HUES6 (cell line): ENCODE measurements at regions not wholly inside any gene's neighbourhood (a gene's known extent, or its start where the extent isn't known, plus 50 kb on each side); places are given as distances from the start of the nearest gene placed in this dataset.

Experiments used
- H3K27ac ChIP-seq: 2 replicates; pipeline ENCODE4 v1.7.0; 2013; ENCODE audit warnings: low read depth, mild to moderate bottlenecking, low read length, inconsistent platforms
- H3K27me3 ChIP-seq: 2 replicates; pipeline ENCODE4 v1.6.1; 2013; ENCODE audit warnings: low read length; ENCODE audit not compliant: control insufficient read depth, insufficient read depth
- H3K36me3 ChIP-seq: 2 replicates; pipeline ENCODE4 v1.6.1; 2013; ENCODE audit warnings: low read length; ENCODE audit not compliant: control insufficient read depth, insufficient read depth
- H3K4me1 ChIP-seq: 2 replicates; pipeline ENCODE4 v1.6.1; 2013; ENCODE audit warnings: low read length; ENCODE audit not compliant: control insufficient read depth, insufficient read depth
- H3K4me3 ChIP-seq: 2 replicates; pipeline ENCODE4 v1.5.1; 2013; ENCODE audit warnings: low read depth, low read length
- H3K9ac ChIP-seq: one replicate; pipeline ENCODE4 v1.6.1; 2013; ENCODE audit warnings: mild to moderate bottlenecking, low read length
- H3K9me3 ChIP-seq: 2 replicates; pipeline ENCODE4 v1.6.1; 2013; ENCODE audit warnings: low read depth, low read length; ENCODE audit not compliant: control insufficient read depth, insufficient read depth

GRCh38 chr15:94031072-94031471 lies 200.3 kb upstream of the MCTP2 start:
- Histone ChIP-seq H3K27me3 (no peaks in the 10 kb centered on the region), H3K36me3 (no peaks in the 10 kb centered on the region), H3K4me1 (no peaks in the 10 kb centered on the region), H3K27ac (no peak overlapping the region), H3K9ac (no peak overlapping the region), H3K9me3 (no peaks in the 10 kb centered on the region), H3K4me3 (no peak overlapping the region)

- no peak overlapping the region for H3K27ac ChIP-seq
- H3K27me3 ChIP-seq, result no peaks in the 10 kb centered on the region
- H3K4me1 ChIP-seq, result no peaks in the 10 kb centered on the region
- H3K36me3 ChIP-seq, result no peaks in the 10 kb centered on the region
- H3K9me3 ChIP-seq, result no peaks in the 10 kb centered on the region
- no peak overlapping the region for H3K4me3 ChIP-seq
- H3K9ac ChIP-seq, result no peak overlapping the region
Measured at GRCh38 chr15:94029495-94029894, 201.9 kb upstream of the MCTP2 start.

- Histone ChIP-seq H3K36me3 (no peaks in the 10 kb centered on the region), H3K4me1 (no peaks in the 10 kb centered on the region), H3K27ac (no peak overlapping the region), H3K9me3 (no peaks in the 10 kb centered on the region), H3K27me3 (no peaks in the 10 kb centered on the region), H3K9ac (no peak overlapping the region), H3K4me3 (no peak overlapping the region)
Measured at GRCh38 chr15:94028809-94029208, 202.6 kb upstream of the MCTP2 start.

GRCh38 chr15:94028121-94028520 lies 203.2 kb upstream of the MCTP2 start:
- Histone ChIP-seq H3K4me1 (no peaks in the 10 kb centered on the region), H3K36me3 (no peaks in the 10 kb centered on the region)

GRCh38 chr15:94027581-94027980 lies 203.8 kb upstream of the MCTP2 start:
- no peaks in the 10 kb centered on the region for H3K4me1 ChIP-seq
- no peak overlapping the region for H3K9ac ChIP-seq
- no peaks in the 10 kb centered on the region for H3K27me3 ChIP-seq
- H3K27ac ChIP-seq, result no peak overlapping the region
- H3K9me3 ChIP-seq, result no peaks in the 10 kb centered on the region
- no peak overlapping the region for H3K4me3 ChIP-seq
- H3K36me3 ChIP-seq, result no peaks in the 10 kb centered on the region

More at GRCh38 chr15:94028121-94028520, 203.2 kb upstream of the MCTP2 start:
- Histone ChIP-seq H3K9me3 (no peaks in the 10 kb centered on the region), H3K9ac (no peak overlapping the region), H3K27me3 (no peaks in the 10 kb centered on the region), H3K27ac (no peak overlapping the region), H3K4me3 (no peak overlapping the region)

- Histone ChIP-seq H3K4me3 (no peak overlapping the region), H3K9me3 (no peaks in the 10 kb centered on the region), H3K27me3 (no peaks in the 10 kb centered on the region), H3K9ac (no peak overlapping the region), H3K4me1 (no peaks in the 10 kb centered on the region), H3K36me3 (no peaks in the 10 kb centered on the region), H3K27ac (no peak overlapping the region)
Measured at GRCh38 chr15:94026458-94027304, 204.7 kb upstream of the MCTP2 start.

GRCh38 chr15:94023531-94023930 lies 207.8 kb upstream of the MCTP2 start:
- H3K9me3 ChIP-seq, result no peaks in the 10 kb centered on the region
- no peaks in the 10 kb centered on the region for H3K36me3 ChIP-seq
- no peak overlapping the region for H3K9ac ChIP-seq
- no peak overlapping the region for H3K4me3 ChIP-seq
- H3K4me1 ChIP-seq, result no peaks in the 10 kb centered on the region
- H3K27me3 ChIP-seq, result no peaks in the 10 kb centered on the region
- no peak overlapping the region for H3K27ac ChIP-seq

- no peaks in the 10 kb centered on the region for H3K9me3 ChIP-seq
- H3K27ac ChIP-seq, result no peak overlapping the region
- H3K9ac ChIP-seq, result no peak overlapping the region
- H3K27me3 ChIP-seq, result no peaks in the 10 kb centered on the region
- no peaks in the 10 kb centered on the region for H3K4me1 ChIP-seq
- H3K4me3 ChIP-seq, result no peak overlapping the region
- no peaks in the 10 kb centered on the region for H3K36me3 ChIP-seq
Measured at GRCh38 chr15:94021621-94022320, 209.6 kb upstream of the MCTP2 start.

GRCh38 chr15:94019062-94019461 lies 212.3 kb upstream of the MCTP2 start:
- Histone ChIP-seq H3K27ac (no peak overlapping the region), H3K9ac (no peak overlapping the region), H3K27me3 (no peaks in the 10 kb centered on the region), H3K9me3 (0 out of 2 replicates have a peak, but pooled peaks cover 4% of the 10 kb centered on the region), H3K36me3 (no peaks in the 10 kb centered on the region), H3K4me3 (no peak overlapping the region), H3K4me1 (no peaks in the 10 kb centered on the region)

- Histone ChIP-seq H3K27ac (no peak overlapping the region), H3K9ac (no peak overlapping the region)
Measured at GRCh38 chr15:94015324-94015723, 216.0 kb upstream of the MCTP2 start.

More at GRCh38 chr15:94015324-94015723, 216.0 kb upstream of the MCTP2 start:
- H3K27me3 ChIP-seq, result no peaks in the 10 kb centered on the region
- peaks cover 2% of the 10 kb centered on the region; the same call in 1 of the 2 replicates for H3K4me1 ChIP-seq
- H3K9me3 ChIP-seq, result 0 out of 2 replicates have a peak, but pooled peaks cover 4% of the 10 kb centered on the region
- no peaks in the 10 kb centered on the region for H3K36me3 ChIP-seq
- no peak overlapping the region for H3K4me3 ChIP-seq
